RWPE1 (cell line): ENCODE measurements at regions not wholly inside any gene's neighbourhood (a gene's known extent, or its start where the extent isn't known, plus 50 kb on each side); places are given as distances from the start of the nearest gene placed in this dataset.

Source experiments
- CTCF ChIA-PET: fragments of 350-600 bp; sonication (Branson Sonifier 250); formaldehyde crosslinking; extraction: SDS; loops from one replicate; lab custom pipeline; 2021; lab: Yijun Ruan, JAX
- POLR2A ChIA-PET: fragments of 400-600 bp; formaldehyde crosslinking; extraction: SDS; loops from one replicate; lab custom pipeline; 2020; ENCODE audit warnings: antibody characterized with exemption; ENCODE audit not compliant: low non-redundant PET; lab: Yijun Ruan, JAX
- DNase-seq: peaks from one replicate; pipeline ENCODE4 v3.0.0; 2012; ENCODE audit warnings: low spot score
- H3K27ac ChIP-seq: fragments of 450-650 bp; 2 replicates; pipeline ENCODE4 v1.5.1; 2017
- CTCF ChIP-seq: fragments of 450-650 bp; conservative IDR thresholded peaks from 2 replicates; pipeline ENCODE4 v1.5.1; 2017; ENCODE audit warnings: low read depth, mild to moderate bottlenecking

- POLR2A ChIA-PET: no interaction called here
- DNase-seq: no peak
- peak overlapping the region; percentile 99 for H3K27ac ChIP-seq
- CTCF ChIA-PET: no interaction called here
- TF ChIP-seq CTCF: no peak
These were observed 112.4 kb upstream of the ZNF648 start for GRCh38 chr1:182173808-182174512.

GRCh38 chr1:182172699-182173098 lies 111.2 kb upstream of the ZNF648 start:
- POLR2A ChIA-PET: no interaction called here
- no peak for TF ChIP-seq CTCF
- DNase-seq: no peak

GRCh38 chr1:182170891-182171461 lies 109.5 kb upstream of the ZNF648 start:
- ChIA-PET CTCF (interaction anchor here (1.1 kb wide), 1 partner anchor 28 kb away, joined by 4 read pairs; no protein-coding TSS in a partner anchor), POLR2A (no interaction called here)
- TF ChIP-seq CTCF: no peak
- H3K27ac ChIP-seq: no peak overlapping the region
- no peak for DNase-seq

More at GRCh38 chr1:182172699-182173098, 111.2 kb upstream of the ZNF648 start:
- H3K27ac ChIP-seq: no peak overlapping the region
- CTCF ChIA-PET: no interaction called here

- CTCF ChIA-PET: no interaction called here
These were observed 107.7 kb upstream of the ZNF648 start for GRCh38 chr1:182169203-182169602.

GRCh38 chr1:182166750-182167149 lies 105.2 kb upstream of the ZNF648 start:
- no peak for DNase-seq
- H3K27ac ChIP-seq: no peak overlapping the region
- no peak for TF ChIP-seq CTCF
- CTCF ChIA-PET: no interaction called here
- POLR2A ChIA-PET: no interaction called here

More at GRCh38 chr1:182169203-182169602, 107.7 kb upstream of the ZNF648 start:
- no peak overlapping the region for H3K27ac ChIP-seq
- TF ChIP-seq CTCF: no peak
- no peak for DNase-seq
- POLR2A ChIA-PET: no interaction called here

- ChIA-PET CTCF (interaction anchor here (0.8 kb wide), 1 partner anchor 31 kb away, joined by 3 read pairs; no protein-coding TSS in a partner anchor), POLR2A (no interaction called here)
These were observed 104.8 kb upstream of the ZNF648 start for GRCh38 chr1:182166321-182166720.

More at GRCh38 chr1:182166321-182166720, 104.8 kb upstream of the ZNF648 start:
- no peak for TF ChIP-seq CTCF
- no peak for DNase-seq
- no peak overlapping the region for H3K27ac ChIP-seq
